ENCODE measurements at regions not wholly inside any gene's neighbourhood (a gene's known extent, or its start where the extent isn't known, plus 50 kb on each side); places are given as distances from the start of the nearest gene placed in this dataset.

DNA sequence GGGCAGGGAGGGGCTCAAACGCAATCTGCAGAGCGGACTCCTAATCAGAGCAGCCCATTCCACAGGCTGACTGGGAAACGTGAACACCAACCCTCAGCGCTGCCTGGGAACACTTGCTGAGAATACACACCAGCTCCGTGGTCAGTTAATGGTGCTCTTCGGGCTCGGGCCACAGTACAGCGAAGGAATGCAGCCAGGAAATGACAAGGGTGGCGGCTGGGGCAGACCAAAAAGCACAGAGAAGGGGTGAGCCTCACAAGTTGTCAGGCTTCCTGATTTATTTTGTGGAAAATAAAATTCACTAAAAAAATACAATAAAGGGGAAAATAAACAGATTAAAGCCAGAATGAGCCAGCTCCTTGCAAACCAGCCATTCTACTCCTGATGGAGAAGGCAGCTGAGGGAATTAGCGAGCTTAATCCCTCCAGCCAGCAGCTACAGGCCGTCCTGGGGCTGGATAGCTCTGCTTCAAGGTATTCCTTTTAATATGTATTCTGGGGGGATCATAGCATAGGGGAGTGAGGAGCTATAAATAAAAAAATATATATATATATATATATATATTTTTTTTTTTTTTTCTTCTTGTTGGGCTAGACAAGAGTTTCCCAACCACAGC, 165.5 kb upstream of the NTM start:
- H3K4me1 Mint-ChIP-seq (ENCODE audit: low read depth) = no peaks in the 10 kb centered on the region
- no peak overlapping the region for H3K27ac Mint-ChIP-seq
- no peaks in the 10 kb centered on the region for H3K36me3 Mint-ChIP-seq (ENCODE audit: insufficient read depth)
- TF ChIP-seq, protein P1, sequence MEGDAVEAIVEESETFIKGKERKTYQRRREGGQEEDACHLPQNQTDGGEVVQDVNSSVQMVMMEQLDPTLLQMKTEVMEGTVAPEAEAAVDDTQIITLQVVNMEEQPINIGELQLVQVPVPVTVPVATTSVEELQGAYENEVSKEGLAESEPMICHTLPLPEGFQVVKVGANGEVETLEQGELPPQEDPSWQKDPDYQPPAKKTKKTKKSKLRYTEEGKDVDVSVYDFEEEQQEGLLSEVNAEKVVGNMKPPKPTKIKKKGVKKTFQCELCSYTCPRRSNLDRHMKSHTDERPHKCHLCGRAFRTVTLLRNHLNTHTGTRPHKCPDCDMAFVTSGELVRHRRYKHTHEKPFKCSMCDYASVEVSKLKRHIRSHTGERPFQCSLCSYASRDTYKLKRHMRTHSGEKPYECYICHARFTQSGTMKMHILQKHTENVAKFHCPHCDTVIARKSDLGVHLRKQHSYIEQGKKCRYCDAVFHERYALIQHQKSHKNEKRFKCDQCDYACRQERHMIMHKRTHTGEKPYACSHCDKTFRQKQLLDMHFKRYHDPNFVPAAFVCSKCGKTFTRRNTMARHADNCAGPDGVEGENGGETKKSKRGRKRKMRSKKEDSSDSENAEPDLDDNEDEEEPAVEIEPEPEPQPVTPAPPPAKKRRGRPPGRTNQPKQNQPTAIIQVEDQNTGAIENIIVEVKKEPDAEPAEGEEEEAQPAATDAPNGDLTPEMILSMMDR (IDR thresholded peaks at IDR 0.05; ENCODE audit: unreplicated experiment) = no peak
- H3K4me3 Mint-ChIP-seq (ENCODE audit: low read depth) = no peak overlapping the region
- H3K9me3 Mint-ChIP-seq (ENCODE audit: low read depth) = no peaks in the 10 kb centered on the region
- no peak for DNase-seq (ENCODE audit: low spot score, unreplicated experiment)
- H3K27me3 Mint-ChIP-seq = peaks cover 7% of the 10 kb centered on the region

DNA sequence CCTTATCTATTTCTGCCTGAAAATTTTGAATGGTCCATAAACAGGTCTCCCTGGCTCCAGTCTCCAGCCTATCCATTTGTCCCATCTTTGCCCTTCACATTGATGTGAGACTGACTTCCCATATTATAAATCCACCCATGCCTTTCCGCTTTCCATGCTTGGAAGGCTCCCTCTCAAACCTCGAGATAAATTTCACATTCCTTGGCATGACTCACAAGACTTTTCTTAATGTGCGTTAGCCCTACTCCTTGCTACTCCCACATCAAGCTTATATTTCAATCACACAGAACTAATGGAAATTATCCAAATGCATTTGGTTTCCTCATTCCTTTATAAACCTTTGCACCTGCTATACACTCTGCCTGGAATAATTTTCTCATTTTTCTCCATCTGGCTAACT, 163.7 kb upstream of the NTM start:
- peaks cover 3% of the 10 kb centered on the region for H3K9me3 Mint-ChIP-seq (ENCODE audit: low read depth)
- H3K27me3 Mint-ChIP-seq = peaks cover 7% of the 10 kb centered on the region
- no peaks in the 10 kb centered on the region for H3K4me1 Mint-ChIP-seq (ENCODE audit: low read depth)
- H3K27ac Mint-ChIP-seq = no peak overlapping the region
- TF ChIP-seq, protein P1 (IDR thresholded peaks at IDR 0.05; ENCODE audit: unreplicated experiment) = no peak
- H3K4me3 Mint-ChIP-seq (ENCODE audit: low read depth) = no peak overlapping the region
- no peaks in the 10 kb centered on the region for H3K36me3 Mint-ChIP-seq (ENCODE audit: insufficient read depth)
- DNase-seq (ENCODE audit: low spot score, unreplicated experiment) = no peak

DNA sequence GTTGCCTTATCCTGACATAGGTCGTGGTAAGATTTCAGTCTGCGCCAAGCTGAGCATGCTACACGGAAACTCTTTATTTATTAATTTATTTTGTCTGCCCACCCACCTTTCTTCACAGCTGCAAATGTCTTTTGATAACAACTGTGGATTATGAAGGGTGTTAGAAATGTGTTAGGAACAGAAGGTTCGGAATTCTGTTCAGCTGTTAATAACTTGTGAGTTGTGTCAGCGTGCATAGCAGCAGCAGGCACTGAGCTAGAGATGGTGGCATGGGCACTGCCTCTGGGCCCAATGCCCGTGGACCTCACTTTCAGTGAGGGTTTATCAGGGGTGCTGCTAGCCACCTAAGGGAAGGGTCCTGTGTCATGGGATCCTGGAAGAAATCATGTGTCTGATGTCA, 162.5 kb upstream of the NTM start:
- no peaks in the 10 kb centered on the region for H3K36me3 Mint-ChIP-seq (ENCODE audit: insufficient read depth)
- H3K4me3 Mint-ChIP-seq (ENCODE audit: low read depth) = no peak overlapping the region

DNA sequence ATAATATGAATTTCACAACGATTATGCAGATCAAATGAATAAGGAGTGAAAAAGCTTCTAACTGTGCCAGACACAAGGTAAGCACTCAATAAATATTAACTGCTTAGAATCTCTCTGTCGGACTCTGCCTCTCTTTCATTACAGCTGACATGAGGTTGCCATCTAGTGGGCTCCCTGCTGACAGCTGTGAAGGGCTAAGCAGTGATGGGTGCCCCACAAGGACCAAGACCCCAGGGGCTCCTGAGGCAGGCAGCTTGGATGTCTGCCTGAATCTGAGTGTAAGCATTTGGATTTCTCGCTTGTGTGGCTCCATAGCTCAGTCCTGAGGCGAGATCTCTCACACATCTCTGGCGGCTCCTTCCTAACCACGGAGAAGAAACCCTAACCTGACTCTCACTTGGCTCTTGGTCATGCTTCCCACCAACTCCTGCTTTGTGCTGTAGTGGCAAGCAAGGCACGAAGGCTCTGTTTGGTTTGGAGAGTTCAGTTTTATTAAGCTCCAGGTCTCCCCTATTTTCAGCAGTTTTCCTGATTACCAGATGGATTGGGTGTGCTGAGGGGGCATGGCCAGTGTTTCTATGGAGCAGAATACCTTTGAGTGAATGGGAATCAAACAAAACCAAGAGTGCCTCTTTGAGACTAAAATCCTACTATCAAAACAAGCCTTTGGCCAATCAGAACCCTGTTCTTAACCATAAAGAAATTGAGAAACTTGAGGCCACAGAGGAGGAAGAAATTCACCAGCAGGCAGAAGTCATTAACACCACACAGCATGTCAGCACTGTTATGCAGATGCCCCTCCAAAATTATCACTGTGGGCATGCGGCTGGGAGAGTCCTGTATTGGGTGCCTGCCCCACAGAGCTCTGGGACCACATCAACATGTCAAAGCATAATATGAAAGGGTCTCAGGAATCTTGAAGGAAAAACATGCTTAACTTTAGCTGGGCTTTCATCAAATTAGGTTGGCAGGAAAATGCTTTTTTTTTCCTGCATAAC, 152.8 kb upstream of the NTM start:
- peaks cover 16% of the 10 kb centered on the region for H3K4me1 Mint-ChIP-seq (ENCODE audit: low read depth)
- TF ChIP-seq, protein P1 (IDR thresholded peaks at IDR 0.05; ENCODE audit: unreplicated experiment) = peak; percentile 29
- DNase-seq (ENCODE audit: low spot score, unreplicated experiment) = no peak
- no peaks in the 10 kb centered on the region for H3K9me3 Mint-ChIP-seq (ENCODE audit: low read depth)
- no peaks in the 10 kb centered on the region for H3K36me3 Mint-ChIP-seq (ENCODE audit: insufficient read depth)
- H3K27ac Mint-ChIP-seq = no peak overlapping the region
- H3K27me3 Mint-ChIP-seq = peaks cover 44% of the 10 kb centered on the region
- no peak overlapping the region for H3K4me3 Mint-ChIP-seq (ENCODE audit: low read depth)

More for the DNA sequence above, 162.5 kb upstream of the NTM start:
- Mint-ChIP-seq H3K27ac (no peak overlapping the region), H3K27me3 (peaks cover 16% of the 10 kb centered on the region), H3K9me3 (ENCODE audit: low read depth) (peaks cover 3% of the 10 kb centered on the region), H3K4me1 (ENCODE audit: low read depth) (no peaks in the 10 kb centered on the region)
- TF ChIP-seq, protein P1 (IDR thresholded peaks at IDR 0.05; ENCODE audit: unreplicated experiment) = no peak
- no peak for DNase-seq (ENCODE audit: low spot score, unreplicated experiment)

DNA sequence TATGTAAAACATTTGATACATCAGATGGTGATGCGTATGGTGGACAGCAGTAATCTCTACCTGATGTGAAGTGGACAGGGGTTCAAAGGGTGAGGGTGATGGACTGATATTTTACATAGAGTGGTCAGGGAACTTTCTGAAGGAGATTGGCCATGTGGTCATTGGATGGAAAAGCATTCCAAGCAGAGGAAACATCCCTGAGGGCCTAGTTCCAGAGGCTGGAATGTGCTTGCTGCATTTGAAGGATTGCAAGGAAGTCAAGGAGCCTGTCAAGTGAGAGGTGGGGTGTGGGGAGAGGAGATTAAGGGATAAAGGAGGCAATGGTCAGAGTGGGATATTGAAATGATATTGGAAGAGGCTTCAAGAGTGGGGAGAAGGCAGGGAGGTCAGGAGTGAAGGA, 151.9 kb upstream of the NTM start:
- Mint-ChIP-seq H3K4me1 (ENCODE audit: low read depth) (peaks cover 16% of the 10 kb centered on the region), H3K36me3 (ENCODE audit: insufficient read depth) (no peaks in the 10 kb centered on the region), H3K27ac (no peak overlapping the region), H3K9me3 (ENCODE audit: low read depth) (no peaks in the 10 kb centered on the region), H3K4me3 (ENCODE audit: low read depth) (no peak overlapping the region), H3K27me3 (peaks cover 44% of the 10 kb centered on the region)
- DNase-seq (ENCODE audit: low spot score, unreplicated experiment) = no peak
- TF ChIP-seq, protein P1 (IDR thresholded peaks at IDR 0.05; ENCODE audit: unreplicated experiment) = no peak

Measured in progenitor cell of endocrine pancreas (in vitro differentiated cells).